Fibroblast of lung (primary cell): ENCODE measurements at regions not wholly inside any gene's neighbourhood (a gene's known extent, or its start where the extent isn't known, plus 50 kb on each side); places are given as distances from the start of the nearest gene placed in this dataset.
"Not testable (repeated sequence)": the region's sequence is repeated elsewhere in the genome, so short reads cannot be mapped to it uniquely, and the experiment has no call there.

Experiments used
- DNase-seq, 2 donors: peaks; one replicate each; pipeline versions ENCODE4 v3.0.0 to v3.0.0-alpha.2; 2010; ENCODE audit warnings: low read depth in 2 of 2
- H2AFZ ChIP-seq: 2 replicates; pipeline ENCODE4 v1.5.1; 2012; ENCODE audit warnings: low read length, control low read depth, inconsistent platforms
- H3K27ac ChIP-seq: 2 replicates; pipeline ENCODE4 v1.5.1; 2011; ENCODE audit warnings: low read length, control low read depth; ENCODE audit not compliant: insufficient read depth
- H3K27me3 ChIP-seq: 2 replicates; pipeline ENCODE4 v1.5.1; 2011; ENCODE audit warnings: mild to moderate bottlenecking, low read length; ENCODE audit not compliant: control insufficient read depth, insufficient read depth
- H3K36me3 ChIP-seq: 2 replicates; pipeline ENCODE4 v1.5.1; 2011; ENCODE audit warnings: low read length; ENCODE audit not compliant: control insufficient read depth, insufficient read depth
- H3K4me1 ChIP-seq: 2 replicates; pipeline ENCODE4 v1.5.1; 2011; ENCODE audit warnings: low read length; ENCODE audit not compliant: control insufficient read depth, insufficient read depth; ENCODE audit errors: extremely low read depth
- H3K4me2 ChIP-seq: 2 replicates; pipeline ENCODE4 v1.5.1; 2011; ENCODE audit warnings: low read length, control low read depth; ENCODE audit not compliant: insufficient read depth; ENCODE audit errors: extremely low read depth
- H3K4me3 ChIP-seq, 4 experiments: fragments of 200-600 bp in 1 of 4; sonication (generic) in 1 of 4; replicated peaks in 1 of 4; 2 replicates each; pipeline ENCODE4 v1.5.1; 2011 to 2016; ENCODE audit warnings: low read length in 4 of 4, low read depth in 3 of 4, mild to moderate bottlenecking in 3 of 4, control low read depth in 2 of 4, inconsistent platforms in 1 of 4, mixed read lengths in 1 of 4; ENCODE audit not compliant: insufficient read depth in 1 of 4; ENCODE audit errors: control extremely low read depth in 1 of 4
- H3K79me2 ChIP-seq: 2 replicates; pipeline ENCODE4 v1.5.1; 2012; ENCODE audit warnings: mild to moderate bottlenecking, low read length, inconsistent platforms; ENCODE audit not compliant: control insufficient read depth, insufficient read depth
- H3K9ac ChIP-seq: 2 replicates; pipeline ENCODE4 v1.5.1; 2011; ENCODE audit warnings: mild to moderate bottlenecking, low read length, control low read depth; ENCODE audit not compliant: insufficient read depth
- H3K9me3 ChIP-seq: 2 replicates; pipeline ENCODE4 v1.5.1; 2012; ENCODE audit warnings: low read depth, low read length; ENCODE audit not compliant: control insufficient read depth, insufficient read depth
- H4K20me1 ChIP-seq: 2 replicates; pipeline ENCODE4 v1.5.1; 2011; ENCODE audit warnings: low read length; ENCODE audit not compliant: control insufficient read depth, insufficient read depth; ENCODE audit errors: extremely low read depth
- CTCF ChIP-seq, 2 donors: IDR thresholded peaks in 1 of 2; conservative IDR thresholded peaks in 1 of 2; 1 replicate in 1 of 2; 2 replicates in 1 of 2; pipeline ENCODE4 v1.5.1; 2011 to 2012; ENCODE audit warnings: low read length in 2 of 2, control low read depth in 1 of 2, inconsistent platforms in 1 of 2, low read depth in 1 of 2, mild to moderate bottlenecking in 1 of 2
- EZH2 ChIP-seq: IDR thresholded peaks from 2 replicates; pipeline ENCODE4 v1.5.1; 2012; ENCODE audit warnings: low read length, control low read depth, mild to moderate bottlenecking; ENCODE audit errors: missing control alignments

- no peak overlapping the region for H3K9ac ChIP-seq
- H3K9me3 ChIP-seq: peaks cover 2% of the 10 kb centered on the region
- no peak overlapping the region for H3K4me3 ChIP-seq
- no peaks in the 10 kb centered on the region for H3K27me3 ChIP-seq
- H3K79me2 ChIP-seq: no peaks in the 10 kb centered on the region
- DNase-seq: no peak
- no peaks in the 10 kb centered on the region for H3K4me1 ChIP-seq
- no peaks in the 10 kb centered on the region for H4K20me1 ChIP-seq
- no peak overlapping the region for H3K27ac ChIP-seq
- no peaks in the 10 kb centered on the region for H3K36me3 ChIP-seq
- H3K4me2 ChIP-seq: no peak overlapping the region
- TF ChIP-seq CTCF (conservative IDR thresholded peaks at IDR 0.05 in 1 of 2, IDR thresholded peaks at IDR 0.05 in 1 of 2; ENCODE audit: low read depth in 1 of 2, low read length in 2 of 2) (no peak), EZH2 (no peak)
- H2AFZ ChIP-seq: no peak overlapping the region
Observed at GRCh38 chr10:123250640-123251039, 96.4 kb downstream of the BUB3 start.

GRCh38 chr10:123252779-123253178 is 98.6 kb downstream of the BUB3 start:
- TF ChIP-seq EZH2 (no peak), CTCF (conservative IDR thresholded peaks at IDR 0.05 in 1 of 2, IDR thresholded peaks at IDR 0.05 in 1 of 2; ENCODE audit: low read depth in 1 of 2, low read length in 2 of 2) (no peak)
- H3K27me3 ChIP-seq: no peaks in the 10 kb centered on the region

GRCh38 chr10:123254343-123254742 is 100.1 kb downstream of the BUB3 start:
- not testable (repeated sequence) for H3K79me2 ChIP-seq, H3K4me1 ChIP-seq, DNase-seq

More at GRCh38 chr10:123252779-123253178, 98.6 kb downstream of the BUB3 start:
- peaks cover 2% of the 10 kb centered on the region for H3K9me3 ChIP-seq
- no peak overlapping the region for H3K27ac ChIP-seq
- DNase-seq: no peak
- H3K4me3 ChIP-seq: no peak overlapping the region
- H3K4me1 ChIP-seq: no peaks in the 10 kb centered on the region
- no peak overlapping the region for H2AFZ ChIP-seq
- no peaks in the 10 kb centered on the region for H3K36me3 ChIP-seq
- no peaks in the 10 kb centered on the region for H4K20me1 ChIP-seq
- no peaks in the 10 kb centered on the region for H3K79me2 ChIP-seq
- H3K9ac ChIP-seq: no peak overlapping the region
- no peak overlapping the region for H3K4me2 ChIP-seq

More at GRCh38 chr10:123254343-123254742, 100.1 kb downstream of the BUB3 start:
- not testable (repeated sequence) for H3K27ac ChIP-seq, H3K4me2 ChIP-seq, H3K36me3 ChIP-seq, H2AFZ ChIP-seq, H3K9ac ChIP-seq, H4K20me1 ChIP-seq, H3K27me3 ChIP-seq, H3K4me3 ChIP-seq, H3K9me3 ChIP-seq
